ENCODE measurements at regions not wholly inside any gene's neighbourhood (a gene's known extent, or its start where the extent isn't known, plus 50 kb on each side); places are given as distances from the start of the nearest gene placed in this dataset.

- TF ChIP-seq, protein P1, sequence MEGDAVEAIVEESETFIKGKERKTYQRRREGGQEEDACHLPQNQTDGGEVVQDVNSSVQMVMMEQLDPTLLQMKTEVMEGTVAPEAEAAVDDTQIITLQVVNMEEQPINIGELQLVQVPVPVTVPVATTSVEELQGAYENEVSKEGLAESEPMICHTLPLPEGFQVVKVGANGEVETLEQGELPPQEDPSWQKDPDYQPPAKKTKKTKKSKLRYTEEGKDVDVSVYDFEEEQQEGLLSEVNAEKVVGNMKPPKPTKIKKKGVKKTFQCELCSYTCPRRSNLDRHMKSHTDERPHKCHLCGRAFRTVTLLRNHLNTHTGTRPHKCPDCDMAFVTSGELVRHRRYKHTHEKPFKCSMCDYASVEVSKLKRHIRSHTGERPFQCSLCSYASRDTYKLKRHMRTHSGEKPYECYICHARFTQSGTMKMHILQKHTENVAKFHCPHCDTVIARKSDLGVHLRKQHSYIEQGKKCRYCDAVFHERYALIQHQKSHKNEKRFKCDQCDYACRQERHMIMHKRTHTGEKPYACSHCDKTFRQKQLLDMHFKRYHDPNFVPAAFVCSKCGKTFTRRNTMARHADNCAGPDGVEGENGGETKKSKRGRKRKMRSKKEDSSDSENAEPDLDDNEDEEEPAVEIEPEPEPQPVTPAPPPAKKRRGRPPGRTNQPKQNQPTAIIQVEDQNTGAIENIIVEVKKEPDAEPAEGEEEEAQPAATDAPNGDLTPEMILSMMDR (IDR thresholded peaks at IDR 0.05; ENCODE audit: poor library complexity, severe bottlenecking) = no peak
- TF ChIP-seq EZH2 (IDR thresholded peaks at IDR 0.05; ENCODE audit: borderline replicate concordance, insufficient read depth, low read length, poor library complexity, severe bottlenecking) (no peak), MXI1 (conservative IDR thresholded peaks at IDR 0.05; ENCODE audit: poor library complexity, severe bottlenecking) (no peak), POLR2AphosphoS5 (IDR thresholded peaks at IDR 0.05) (no peak), RAD21 (conservative IDR thresholded peaks at IDR 0.05) (no peak)
Observed at GRCh38 chr12:125614058-125614457, 548.8 kb downstream of the AACS start.
